Adipose tissue (tissue), 3 donors: ENCODE measurements at regions not wholly inside any gene's neighbourhood (a gene's known extent, or its start where the extent isn't known, plus 50 kb on each side); places are given as distances from the start of the nearest gene placed in this dataset.

Source experiments
- H3K27ac ChIP-seq: one replicate; pipeline ENCODE4 v1.5.1; 2013; ENCODE audit warnings: low read depth, low read length
- WGBS, 3 donors: extraction: QIAGEN DNeasy Blood & Tissue Kit; methylation state at CpG; one replicate each; pipeline ENCODE4 v1.1.7; 2013; 5-methylcytosine and 5-hydroxymethylcytosine counted together
- donor health status: healthy with polysubstance abuse.
- donor health status: Bipolar disorder and iron deficiency.
- donor health status: healthy.

GRCh38 chr1:221165839-221166500, 286.7 kb downstream of the HLX start:
- H3K27ac ChIP-seq: no peak overlapping the region
- WGBS, 3 donors: 61 to 66% (median 63%) methylated on average over 7 of the region's 7 CpGs

GRCh38 chr1:221166559-221167318, 287.5 kb downstream of the HLX start:
- WGBS, 3 donors: 54 to 91% (median 70%) methylated on average over 4 of the region's 4 CpGs
- H3K27ac ChIP-seq: no peak overlapping the region

- no peak overlapping the region for H3K27ac ChIP-seq
- WGBS, 3 donors: 50 to 76% (median 71%) methylated on average over 2 of the region's 2 CpGs
Measured at GRCh38 chr1:221169447-221169889, 290.2 kb downstream of the HLX start.

- H3K27ac ChIP-seq: no peak overlapping the region
Measured at GRCh38 chr1:221170171-221170570, 290.9 kb downstream of the HLX start.

- 71 to 91% (median 87%) methylated on average over 2 of the region's 2 CpGs for WGBS, 3 donors
- no peak overlapping the region for H3K27ac ChIP-seq
Measured at GRCh38 chr1:221171768-221172167, 292.5 kb downstream of the HLX start.

- WGBS, 3 donors: 63 to 96% (median 71%) methylated on average over 1 of the region's 1 CpG
- H3K27ac ChIP-seq: no peak overlapping the region
Measured at GRCh38 chr1:221172841-221173240, 293.6 kb downstream of the HLX start.

GRCh38 chr1:221174330-221174993, 295.2 kb downstream of the HLX start:
- WGBS, 3 donors: 41 to 62% (median 54%) methylated on average over 8 of the region's 8 CpGs
- no peak overlapping the region for H3K27ac ChIP-seq

GRCh38 chr1:221175249-221175648, 296.0 kb downstream of the HLX start:
- H3K27ac ChIP-seq: no peak overlapping the region
- WGBS, 3 donors: 77 to 90% (median 86%) methylated on average over 2 of the region's 2 CpGs

GRCh38 chr1:221180704-221181368, 301.6 kb downstream of the HLX start:
- H3K27ac ChIP-seq: no peak overlapping the region
- WGBS, 3 donors: 86 to 96% (median 94%) methylated on average over 1 of the region's 1 CpG

GRCh38 chr1:221182791-221183533, 303.7 kb downstream of the HLX start:
- no peak overlapping the region for H3K27ac ChIP-seq
- 63 to 80% (median 75%) methylated on average over 4 of the region's 4 CpGs for WGBS, 3 donors

- no peak overlapping the region for H3K27ac ChIP-seq
- whole genome bisulfite sequencing, 3 donors: 22 to 69% (median 68%) methylated on average over 3 of the region's 3 CpGs
Measured at GRCh38 chr1:221184131-221184794, 305.0 kb downstream of the HLX start.

GRCh38 chr1:221187174-221187573, 307.9 kb downstream of the HLX start:
- 73 to 77% (median 75%) methylated on average over 1 of the region's 1 CpG for WGBS, 3 donors
- no peak overlapping the region for H3K27ac ChIP-seq

GRCh38 chr1:221188458-221188857, 309.2 kb downstream of the HLX start:
- 43 to 89% (median 53%) methylated on average over 3 of the region's 3 CpGs for WGBS, 3 donors
- no peak overlapping the region for H3K27ac ChIP-seq

- 74 to 88% (median 78%) methylated on average over 2 of the region's 2 CpGs for WGBS, 3 donors
- H3K27ac ChIP-seq: no peak overlapping the region
Measured at GRCh38 chr1:221190249-221190648, 311.0 kb downstream of the HLX start.

GRCh38 chr1:221192055-221192454, 312.8 kb downstream of the HLX start:
- WGBS, 3 donors: 50 to 84% (median 83%) methylated on average over 1 of the region's 1 CpG

GRCh38 chr1:221200464-221200863, 321.2 kb downstream of the HLX start:
- no peak overlapping the region for H3K27ac ChIP-seq

More at GRCh38 chr1:221192055-221192454, 312.8 kb downstream of the HLX start:
- no peak overlapping the region for H3K27ac ChIP-seq

- H3K27ac ChIP-seq: no peak overlapping the region
Measured at GRCh38 chr1:221201773-221202172, 322.5 kb downstream of the HLX start.
